ENCODE measurements at regions not wholly inside any gene's neighbourhood (a gene's known extent, or its start where the extent isn't known, plus 50 kb on each side); places are given as distances from the start of the nearest gene placed in this dataset.
"Not testable (repeated sequence)": the region's sequence is repeated elsewhere in the genome, so short reads cannot be mapped to it uniquely, and the experiment has no call there.

- DNase-seq (ENCODE audit: low read depth in 2 of 2), result no peak
These were observed 834.7 kb downstream of the RAPGEF2 start for GRCh38 chr4:159937595-159937994.

DNA sequence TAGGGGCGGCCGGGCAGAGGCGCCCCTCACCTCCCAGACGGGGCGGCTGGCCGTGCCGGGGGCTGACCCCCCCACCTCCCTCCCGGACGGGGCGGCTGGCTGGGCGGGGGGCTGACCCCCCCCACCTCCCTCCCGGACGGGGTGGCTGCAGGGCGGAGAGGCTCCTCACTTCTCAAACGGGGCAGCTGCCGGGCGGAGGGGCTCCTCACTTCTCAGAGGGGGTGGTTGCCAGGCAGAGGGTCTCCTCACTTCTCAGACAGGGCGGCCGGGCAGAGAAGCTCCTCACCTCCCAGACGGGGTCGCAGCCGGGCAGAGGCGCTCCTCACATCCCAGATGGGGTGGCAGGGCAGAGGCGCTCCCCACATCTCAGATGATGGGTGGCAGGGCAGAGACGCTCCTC, 836.8 kb downstream of the RAPGEF2 start:
- not testable (repeated sequence) for DNase-seq (ENCODE audit: low read depth in 2 of 2)

GRCh38 chr4:159941076-159941475, 838.2 kb downstream of the RAPGEF2 start:
- no peak for DNase-seq (ENCODE audit: low read depth in 2 of 2)

DNA sequence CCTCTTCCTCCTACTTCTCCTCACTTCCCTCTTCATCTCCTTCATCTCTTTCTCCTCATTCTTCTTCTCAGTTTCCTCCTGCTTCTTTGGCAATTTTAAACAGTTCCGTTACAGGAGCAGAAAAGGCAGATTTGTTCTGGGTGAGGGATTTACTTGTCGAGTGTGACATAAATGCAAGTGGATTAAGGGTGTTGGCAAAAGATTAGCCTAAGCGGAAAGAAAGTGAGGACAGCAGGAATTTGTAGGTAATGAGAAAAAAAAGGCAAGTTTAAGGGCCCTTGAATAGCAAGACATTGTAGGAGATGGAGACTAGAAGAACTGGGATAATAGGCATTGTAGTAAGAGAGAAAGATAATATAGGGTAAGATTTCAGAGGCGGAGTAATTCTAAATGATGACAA, 841.6 kb downstream of the RAPGEF2 start:
- no peak for DNase-seq (ENCODE audit: low read depth in 2 of 2)

DNA sequence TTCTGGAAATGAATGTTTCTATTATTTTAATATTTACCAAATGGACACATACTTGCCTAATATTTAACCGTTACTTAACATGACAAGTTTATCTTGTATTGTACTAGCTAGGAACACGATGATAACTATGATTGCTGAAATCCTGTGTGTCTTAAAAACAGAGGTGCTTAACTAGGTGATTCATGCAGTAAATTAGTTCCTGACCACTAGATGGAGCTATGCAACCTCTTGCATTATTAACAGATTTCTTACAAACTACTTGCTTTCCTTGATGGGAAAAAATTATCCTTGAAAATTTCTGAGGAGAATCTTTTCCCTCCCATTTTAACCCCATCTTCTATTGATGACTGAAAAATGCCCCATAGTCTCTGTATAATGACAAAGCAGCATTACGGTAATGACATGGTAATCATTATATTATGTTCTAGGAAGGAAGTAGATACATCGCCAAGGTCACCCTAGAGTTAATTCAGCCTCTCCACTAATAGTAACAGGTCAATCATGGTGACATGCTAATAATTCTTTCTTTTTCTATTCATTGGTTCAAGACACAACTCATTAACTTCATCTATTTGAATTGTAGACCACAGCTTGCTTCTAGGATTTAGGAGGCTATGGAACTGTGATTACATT, 844.2 kb downstream of the RAPGEF2 start:
- DNase-seq (ENCODE audit: low read depth in 2 of 2), result peak; percentile 34 to 41

GRCh38 chr4:159950707-159951106, 847.8 kb downstream of the RAPGEF2 start:
- DNase-seq (ENCODE audit: low read depth in 2 of 2), result no peak

DNA sequence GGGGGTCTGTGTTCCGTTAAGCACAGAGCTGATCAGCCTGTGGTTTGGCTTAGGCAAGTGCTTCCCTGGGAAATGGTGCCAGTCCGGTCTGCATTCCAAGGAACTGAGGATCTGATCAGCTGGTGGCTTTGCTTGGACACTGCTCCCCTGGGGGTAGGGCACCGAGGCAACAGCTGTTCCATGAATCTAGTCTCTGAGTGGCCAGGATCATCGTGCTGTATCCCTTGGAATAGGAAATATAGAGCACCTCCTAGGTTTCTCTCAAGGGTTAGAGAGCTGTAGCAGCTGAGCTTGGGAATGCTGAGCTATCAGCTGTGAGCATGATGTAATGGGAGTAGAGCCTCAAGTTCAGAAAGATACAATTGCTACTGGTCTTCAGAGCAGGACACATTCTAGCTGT, 863.9 kb downstream of the RAPGEF2 start:
- no peak for DNase-seq (ENCODE audit: low read depth in 2 of 2)

DNA sequence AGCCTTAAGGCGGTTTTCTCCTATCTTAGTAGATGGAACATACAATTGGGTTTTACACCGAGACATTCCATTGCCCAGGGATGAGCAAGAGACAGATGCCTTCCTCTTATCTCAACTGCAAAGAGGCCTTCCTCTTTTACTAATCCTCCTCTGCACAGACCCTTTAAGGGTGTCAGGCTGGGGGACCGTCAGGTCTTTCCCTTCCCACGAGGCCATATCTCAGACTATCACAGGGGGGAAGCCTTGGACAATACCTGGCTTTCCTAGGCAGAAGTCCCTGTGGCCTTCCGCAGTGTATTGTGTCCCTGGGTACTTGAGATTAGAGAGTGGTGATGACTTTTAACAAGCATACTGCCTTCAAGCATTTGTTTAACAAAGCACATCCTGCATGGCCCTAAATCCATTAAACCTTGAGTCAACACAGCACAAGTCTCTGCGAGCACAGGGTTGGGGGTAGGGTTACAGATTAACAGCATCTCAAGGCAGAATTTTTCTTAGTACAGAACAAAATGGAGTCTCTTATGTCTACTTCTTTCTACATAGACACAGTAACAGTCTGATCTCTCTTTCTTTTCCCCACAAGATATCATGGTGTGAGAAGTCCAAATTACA, 874.1 kb downstream of the RAPGEF2 start:
- DNase-seq (ENCODE audit: low read depth in 2 of 2), result not testable (repeated sequence)

DNA sequence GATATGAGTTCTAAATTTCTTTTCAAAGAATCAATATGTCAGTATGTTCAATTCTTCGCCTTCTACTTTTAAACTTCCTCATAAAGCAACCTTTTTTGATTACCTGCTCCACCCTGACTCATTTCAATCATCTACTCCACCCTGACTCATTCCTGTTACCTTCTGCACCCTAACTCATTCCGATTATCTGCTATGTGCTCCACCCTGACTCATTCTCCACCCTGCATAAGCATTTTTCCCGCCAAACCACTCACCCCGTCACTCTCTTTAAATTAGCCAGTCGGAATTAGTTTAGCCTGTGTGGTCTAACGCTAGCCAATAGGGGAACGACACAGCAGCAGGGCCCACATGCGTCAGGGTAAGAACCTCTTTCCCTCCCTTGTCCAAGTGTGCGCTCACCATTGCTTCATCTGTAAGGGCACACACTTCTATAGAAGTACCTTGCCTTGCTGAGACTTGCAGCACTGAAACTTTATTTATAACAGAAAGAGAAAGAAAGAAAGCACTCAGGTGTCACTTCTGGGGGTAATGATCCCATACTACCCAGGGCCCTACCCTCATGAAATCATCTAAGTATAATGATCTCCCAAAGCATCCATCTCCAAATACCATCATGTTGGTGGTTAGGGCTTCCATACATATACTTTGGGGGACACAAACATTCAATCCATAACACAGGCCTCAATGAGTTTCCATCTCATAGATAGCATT, 875.2 kb downstream of the RAPGEF2 start:
- no peak for DNase-seq (ENCODE audit: low read depth in 2 of 2)

GRCh38 chr4:159979351-159979750, 876.5 kb downstream of the RAPGEF2 start:
- DNase-seq (ENCODE audit: low read depth in 2 of 2), result no peak

DNA sequence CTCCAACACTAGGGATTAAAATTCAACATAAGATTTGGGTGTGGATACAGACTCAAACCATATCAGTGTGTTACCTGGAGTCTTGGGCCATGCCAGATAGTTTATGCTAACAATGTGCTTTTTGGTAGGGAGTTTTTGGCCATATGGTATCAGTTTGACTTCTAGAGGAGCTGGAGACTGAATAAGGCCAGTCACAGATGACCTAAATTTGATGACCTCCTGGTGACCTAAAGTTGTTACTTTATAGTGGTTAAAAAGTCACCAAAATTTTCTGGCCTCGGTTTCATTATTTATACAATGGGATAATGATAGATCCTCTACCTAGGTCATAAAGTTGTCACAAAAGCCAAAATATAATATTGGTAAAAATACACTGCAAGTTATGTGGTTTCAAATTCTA, 877.1 kb downstream of the RAPGEF2 start:
- DNase-seq (ENCODE audit: low read depth in 2 of 2), result no peak

- no peak for DNase-seq (ENCODE audit: low read depth in 2 of 2)
These were observed 878.1 kb downstream of the RAPGEF2 start for GRCh38 chr4:159980826-159981468.

GRCh38 chr4:159981469-159981856, 878.6 kb downstream of the RAPGEF2 start:
- DNase-seq (ENCODE audit: low read depth in 2 of 2), result no peak

DNA sequence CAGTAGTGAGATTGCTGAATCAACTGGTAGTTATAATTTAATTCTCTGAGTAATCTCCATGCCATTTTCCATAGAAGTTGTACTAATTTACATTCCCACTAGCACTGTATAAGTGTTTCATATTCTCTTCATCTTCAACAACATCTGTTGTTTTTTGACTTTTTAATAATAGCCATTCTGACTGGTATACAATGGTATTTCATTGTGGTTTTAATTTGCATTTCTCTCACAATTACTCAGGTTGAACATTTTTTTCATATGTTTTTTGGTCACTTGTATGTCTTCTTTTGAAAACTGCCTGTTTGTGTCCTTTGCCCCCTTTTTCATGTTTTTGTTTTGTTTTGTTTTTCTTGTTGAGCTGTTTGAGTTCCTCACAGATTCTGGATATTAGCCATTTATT, 880.2 kb downstream of the RAPGEF2 start:
- DNase-seq (ENCODE audit: low read depth in 2 of 2), result no peak

- no peak for DNase-seq (ENCODE audit: low read depth in 2 of 2)
These were observed 907.0 kb downstream of the RAPGEF2 start for GRCh38 chr4:160009656-160010493.

DNA sequence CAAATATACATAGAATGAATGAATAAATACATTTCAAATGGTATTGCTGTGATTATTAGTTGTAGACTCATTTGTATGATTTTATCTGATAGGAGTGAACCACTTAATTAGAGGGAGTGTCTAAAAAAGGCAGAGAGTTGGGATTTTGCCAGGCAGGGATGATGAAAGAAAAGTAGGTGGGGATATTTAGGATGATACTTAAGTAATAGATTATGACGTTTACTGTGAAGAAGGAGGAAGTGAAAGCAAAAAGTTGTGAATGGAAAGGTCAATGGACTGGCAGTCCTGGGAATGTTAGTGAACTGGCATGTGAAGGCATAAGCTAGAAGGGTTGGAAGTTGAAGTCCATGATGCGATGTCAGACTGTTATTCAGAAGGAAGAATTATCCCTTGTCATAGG, 917.1 kb downstream of the RAPGEF2 start:
- no peak for DNase-seq (ENCODE audit: low read depth in 2 of 2)

GRCh38 chr4:160020804-160021203, 917.9 kb downstream of the RAPGEF2 start:
- no peak for DNase-seq (ENCODE audit: low read depth in 2 of 2)

DNA sequence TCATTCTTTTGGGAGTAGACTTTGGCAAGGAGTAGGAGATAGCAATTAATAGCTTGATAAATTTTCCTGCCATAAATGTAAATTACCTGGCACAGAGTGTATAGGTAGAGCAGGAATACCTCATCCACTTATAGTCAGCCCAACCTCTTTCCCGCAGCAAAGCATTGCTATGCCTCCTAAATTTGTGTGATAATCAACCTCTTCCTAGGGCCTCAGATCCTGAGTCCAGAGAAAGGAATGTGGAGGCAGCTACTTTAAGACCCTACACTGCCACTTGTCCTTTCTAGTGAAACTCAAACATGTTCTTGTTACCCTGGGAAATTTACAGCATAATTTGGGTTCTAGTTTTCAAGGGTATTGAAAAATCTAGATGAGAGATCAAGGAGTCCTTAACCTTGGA, 919.0 kb downstream of the RAPGEF2 start:
- no peak for DNase-seq (ENCODE audit: low read depth in 2 of 2)

GRCh38 chr4:160026721-160027120, 923.8 kb downstream of the RAPGEF2 start:
- peak in 1 of 2 experiments; percentile 8 for DNase-seq (ENCODE audit: low read depth in 2 of 2)

DNA sequence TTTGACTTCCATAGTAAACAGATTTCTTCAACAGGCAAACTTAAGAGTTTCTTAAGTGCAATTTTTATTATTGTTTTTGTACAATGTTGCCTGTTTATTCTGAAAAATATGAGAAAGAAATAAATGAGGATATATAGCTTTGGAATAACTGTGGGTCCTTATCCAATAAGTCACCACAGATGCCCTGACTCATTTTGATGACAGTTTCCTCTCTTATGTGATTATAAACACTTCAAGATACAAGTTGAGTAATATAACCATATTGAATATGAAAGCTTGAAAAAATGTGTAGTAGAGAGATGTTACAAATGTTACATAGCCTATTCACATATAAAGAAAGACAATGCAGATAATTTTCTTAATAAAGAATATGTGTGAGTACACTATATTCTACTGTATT, 931.6 kb downstream of the RAPGEF2 start:
- no peak for DNase-seq (ENCODE audit: low read depth in 2 of 2)

GRCh38 chr4:160038615-160039014, 935.7 kb downstream of the RAPGEF2 start:
- peak in 1 of 2 experiments; percentile 5 for DNase-seq (ENCODE audit: low read depth in 2 of 2)

GRCh38 chr4:160044693-160045092, 941.8 kb downstream of the RAPGEF2 start:
- no peak for DNase-seq (ENCODE audit: low read depth in 2 of 2)
